ENCODE measurements at regions not wholly inside any gene's neighbourhood (a gene's known extent, or its start where the extent isn't known, plus 50 kb on each side); places are given as distances from the start of the nearest gene placed in this dataset.
"Not testable (repeated sequence)": the region's sequence is repeated elsewhere in the genome, so short reads cannot be mapped to it uniquely, and the experiment has no call there.

DNA sequence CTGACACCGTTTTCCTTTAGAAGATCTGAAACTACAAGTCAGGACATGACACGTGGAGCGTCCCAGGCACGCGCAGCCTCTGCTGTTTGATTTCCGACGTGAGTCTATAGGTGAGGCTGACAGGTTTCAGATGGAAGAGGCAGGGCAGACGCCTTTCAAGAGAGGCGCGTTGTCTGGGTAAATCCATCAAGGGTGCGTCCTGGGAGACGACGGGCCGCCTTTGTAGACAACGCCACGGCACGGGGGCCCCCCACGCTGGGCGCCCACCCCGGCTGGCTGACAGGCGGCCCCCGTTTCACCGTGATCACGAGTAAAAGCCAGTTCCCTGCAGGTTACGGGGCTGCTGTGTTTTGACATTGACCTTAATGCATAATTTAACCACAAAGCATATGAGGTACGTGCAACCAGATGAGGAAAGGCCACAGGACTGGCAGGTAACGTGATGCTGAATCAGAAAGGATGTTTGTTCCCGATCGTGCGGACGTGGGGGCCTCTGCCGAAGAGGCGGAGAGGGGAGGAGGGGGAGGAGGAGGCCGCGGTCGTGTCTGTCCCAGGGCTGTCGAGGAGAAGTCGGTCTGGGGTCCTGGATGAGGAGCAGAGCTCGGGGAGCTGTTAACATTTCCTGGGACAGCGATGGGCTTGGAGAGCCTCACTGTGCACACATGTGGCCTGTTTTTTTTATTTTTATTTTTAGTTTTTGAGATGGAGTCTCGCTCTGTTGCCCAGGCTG lies 51.1 kb upstream of the PPP2R3B start:
- no peak for DNase-seq (ENCODE audit: low read depth in 1 of 2, low spot score in 1 of 2)
- in situ Hi-C loops (cut with HindIII; ENCODE audit: low pct_unique_long_range_greater_than_20kb, low sequenced_read_pairs): no loop called here
- no peak for TF ChIP-seq JUND (IDR thresholded peaks at IDR 0.05; ENCODE audit: low read depth)

- in situ Hi-C loops (cut with HindIII; ENCODE audit: low pct_unique_long_range_greater_than_20kb, low sequenced_read_pairs): no loop called here
- no peak for DNase-seq (ENCODE audit: low read depth in 1 of 2, low spot score in 1 of 2)
- TF ChIP-seq JUND (IDR thresholded peaks at IDR 0.05; ENCODE audit: low read depth): no peak
These were observed 52.5 kb upstream of the PPP2R3B start for GRCh38 chrX:439241-439640.

GRCh38 chrX:439719-440118 lies 53.0 kb upstream of the PPP2R3B start:
- DNase-seq (ENCODE audit: low read depth in 1 of 2, low spot score in 1 of 2): no peak
- no peak for TF ChIP-seq JUND (IDR thresholded peaks at IDR 0.05; ENCODE audit: low read depth)
- in situ Hi-C loops (cut with HindIII; ENCODE audit: low pct_unique_long_range_greater_than_20kb, low sequenced_read_pairs): no loop called here

DNA sequence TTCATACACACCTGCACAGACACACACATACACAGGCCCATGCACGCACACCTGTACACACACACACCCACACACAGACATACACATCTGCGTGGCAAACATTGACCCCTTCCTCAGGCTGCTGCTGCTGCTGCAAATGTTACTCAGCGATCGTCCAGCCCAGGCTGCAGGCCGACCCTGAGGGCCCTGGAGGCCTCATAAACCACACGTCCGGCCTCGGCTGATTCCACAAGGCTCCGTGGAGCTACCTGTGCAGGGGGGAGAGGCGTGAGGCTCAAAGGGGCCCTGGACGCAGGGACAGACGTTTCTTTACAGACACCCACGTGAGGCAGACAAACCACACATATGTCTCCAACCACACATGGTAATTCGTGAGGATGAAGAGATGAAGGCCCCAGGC lies 53.9 kb upstream of the PPP2R3B start:
- no peak for DNase-seq (ENCODE audit: low read depth in 1 of 2, low spot score in 1 of 2)
- no peak for TF ChIP-seq JUND (IDR thresholded peaks at IDR 0.05; ENCODE audit: low read depth)
- in situ Hi-C loops (cut with HindIII; ENCODE audit: low pct_unique_long_range_greater_than_20kb, low sequenced_read_pairs): no loop called here

GRCh38 chrX:443536-444210 lies 57.0 kb upstream of the PPP2R3B start:
- no peak for DNase-seq (ENCODE audit: low read depth in 1 of 2, low spot score in 1 of 2)
- in situ Hi-C loops (cut with HindIII; ENCODE audit: low pct_unique_long_range_greater_than_20kb, low sequenced_read_pairs): no loop called here
- no peak for TF ChIP-seq JUND (IDR thresholded peaks at IDR 0.05; ENCODE audit: low read depth)

- in situ Hi-C loops (cut with HindIII; ENCODE audit: low pct_unique_long_range_greater_than_20kb, low sequenced_read_pairs): no loop called here
- no peak for DNase-seq (ENCODE audit: low read depth in 1 of 2, low spot score in 1 of 2)
- no peak for TF ChIP-seq JUND (IDR thresholded peaks at IDR 0.05; ENCODE audit: low read depth)
These were observed 57.6 kb upstream of the PPP2R3B start for GRCh38 chrX:444305-444704.

GRCh38 chrX:445727-446126 lies 59.0 kb upstream of the PPP2R3B start:
- DNase-seq (ENCODE audit: low read depth in 1 of 2, low spot score in 1 of 2): no peak
- TF ChIP-seq JUND (IDR thresholded peaks at IDR 0.05; ENCODE audit: low read depth): no peak
- in situ Hi-C loops (cut with HindIII; ENCODE audit: low pct_unique_long_range_greater_than_20kb, low sequenced_read_pairs): no loop called here

DNA sequence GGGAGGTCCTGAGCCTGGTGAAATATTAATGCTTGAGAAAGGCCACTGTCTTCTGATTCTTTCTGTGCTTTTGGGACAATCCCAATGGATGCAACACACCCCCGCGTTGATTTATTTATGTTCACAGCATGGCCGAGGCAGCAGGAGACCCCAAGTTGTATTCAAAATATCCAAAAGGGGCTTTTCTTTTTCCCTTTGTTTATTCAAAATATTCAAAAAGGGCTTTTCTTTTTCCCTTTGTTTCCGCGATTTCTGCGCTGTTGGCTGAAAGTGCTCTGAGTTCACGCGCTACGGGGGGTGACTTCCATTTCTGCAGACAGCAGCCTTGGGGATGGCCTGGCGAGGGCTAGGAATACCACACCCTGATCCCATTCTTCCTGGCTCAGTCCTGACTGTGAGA lies 59.5 kb upstream of the PPP2R3B start:
- in situ Hi-C loops (cut with HindIII; ENCODE audit: low pct_unique_long_range_greater_than_20kb, low sequenced_read_pairs): no loop called here
- no peak for TF ChIP-seq JUND (IDR thresholded peaks at IDR 0.05; ENCODE audit: low read depth)
- DNase-seq (ENCODE audit: low read depth in 1 of 2, low spot score in 1 of 2): no peak

GRCh38 chrX:447052-447451 lies 60.3 kb upstream of the PPP2R3B start:
- DNase-seq (ENCODE audit: low read depth in 1 of 2, low spot score in 1 of 2): no peak
- no peak for TF ChIP-seq JUND (IDR thresholded peaks at IDR 0.05; ENCODE audit: low read depth)
- in situ Hi-C loops (cut with HindIII; ENCODE audit: low pct_unique_long_range_greater_than_20kb, low sequenced_read_pairs): no loop called here

DNA sequence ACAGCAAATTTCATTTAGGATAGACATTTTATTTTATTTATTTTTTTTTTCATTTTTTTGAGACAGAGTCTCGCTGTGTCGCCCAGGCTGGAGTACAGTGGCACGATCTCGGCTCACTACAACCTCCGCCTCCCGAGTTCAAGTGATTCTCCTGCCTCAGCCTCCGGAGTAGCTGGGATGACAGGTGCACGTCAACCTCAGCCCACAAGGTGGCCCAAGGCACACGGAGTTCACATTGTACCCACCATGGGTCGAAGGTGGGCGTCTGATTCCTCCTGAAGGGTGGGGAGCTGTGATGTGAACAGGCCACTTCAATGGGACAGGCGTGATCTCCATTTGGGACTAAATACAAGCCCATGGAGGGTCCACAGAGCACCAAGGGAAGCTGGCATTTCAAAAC lies 65.0 kb upstream of the PPP2R3B start:
- DNase-seq (ENCODE audit: low read depth in 1 of 2, low spot score in 1 of 2); in situ Hi-C loops (cut with HindIII; ENCODE audit: low pct_unique_long_range_greater_than_20kb, low sequenced_read_pairs): not testable (repeated sequence)

DNA sequence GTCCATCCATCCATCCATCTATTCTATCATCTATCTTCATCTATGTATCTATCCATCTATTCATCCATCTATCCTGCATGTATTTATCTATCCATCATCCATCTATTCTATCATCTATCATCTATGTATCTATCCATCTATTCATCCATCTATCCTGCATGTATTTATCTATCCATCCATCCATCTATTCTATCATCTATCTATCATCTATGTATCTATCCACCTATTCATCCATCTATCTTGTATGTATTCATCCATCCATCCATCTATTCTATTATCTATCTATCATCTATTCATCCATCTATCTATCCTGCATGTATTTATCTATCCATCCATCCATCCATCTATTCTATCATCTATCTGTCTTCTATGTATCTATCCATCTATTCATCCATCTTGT lies 65.9 kb upstream of the PPP2R3B start:
- DNase-seq (ENCODE audit: low read depth in 1 of 2, low spot score in 1 of 2): no peak
- no peak for TF ChIP-seq JUND (IDR thresholded peaks at IDR 0.05; ENCODE audit: low read depth)
- in situ Hi-C loops (cut with HindIII; ENCODE audit: low pct_unique_long_range_greater_than_20kb, low sequenced_read_pairs): no loop called here

DNA sequence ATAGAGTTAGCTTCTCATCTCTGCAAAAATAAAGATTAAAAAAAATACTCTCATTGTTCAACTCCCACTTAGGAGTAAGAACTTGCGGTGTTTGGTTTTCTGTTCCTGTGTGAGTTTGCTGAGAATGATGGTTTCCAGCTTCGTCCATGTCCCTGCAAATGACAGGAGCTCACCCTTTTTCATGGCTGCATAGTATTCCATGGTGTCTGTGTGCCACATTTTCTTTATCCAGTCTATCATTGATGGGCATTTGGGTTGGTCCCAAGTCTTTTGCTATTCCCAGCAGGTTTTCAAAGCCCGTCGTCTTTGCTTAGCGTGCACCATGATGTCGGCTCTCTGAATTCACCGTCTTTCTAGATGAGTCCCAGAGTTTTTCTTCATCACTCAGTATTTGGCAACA lies 67.8 kb upstream of the PPP2R3B start:
- in situ Hi-C loops (cut with HindIII; ENCODE audit: low pct_unique_long_range_greater_than_20kb, low sequenced_read_pairs); DNase-seq (ENCODE audit: low read depth in 1 of 2, low spot score in 1 of 2): not testable (repeated sequence)

- TF ChIP-seq JUND (IDR thresholded peaks at IDR 0.05; ENCODE audit: low read depth): no peak
- in situ Hi-C loops (cut with HindIII; ENCODE audit: low pct_unique_long_range_greater_than_20kb, low sequenced_read_pairs): no loop called here
- no peak for DNase-seq (ENCODE audit: low read depth in 1 of 2, low spot score in 1 of 2)
These were observed 68.5 kb upstream of the PPP2R3B start for GRCh38 chrX:455199-455598.

- in situ Hi-C loops (cut with HindIII; ENCODE audit: low pct_unique_long_range_greater_than_20kb, low sequenced_read_pairs): no loop called here
- DNase-seq (ENCODE audit: low read depth in 1 of 2, low spot score in 1 of 2): no peak
- TF ChIP-seq JUND (IDR thresholded peaks at IDR 0.05; ENCODE audit: low read depth): no peak
These were observed 69.0 kb upstream of the PPP2R3B start for GRCh38 chrX:455673-456072.

Measured in T47D (cell line).